Gastroesophageal sphincter (tissue), 4 donors: ENCODE measurements at regions not wholly inside any gene's neighbourhood (a gene's known extent, or its start where the extent isn't known, plus 50 kb on each side); places are given as distances from the start of the nearest gene placed in this dataset.

Source experiments
- ATAC-seq: fragments of 150-250 bp; one replicate; pipeline ENCODE4 v1.9.1; 2016; ENCODE audit warnings: mild to moderate bottlenecking, moderate library complexity
- H3K27ac ChIP-seq, 4 donors: fragments of 200-600 bp; sonication (generic) in 3 of 4; 1 replicate in 3 of 4; 2 replicates in 1 of 4; pipeline ENCODE4 v1.5.1; 2016 to 2019
- H3K27me3 ChIP-seq: fragments of 200-600 bp; sonication (generic); one replicate; pipeline ENCODE4 v1.5.1; 2019
- H3K36me3 ChIP-seq, 2 donors: fragments of 200-600 bp; sonication (generic); one replicate each; pipeline ENCODE4 v1.5.1; 2019; ENCODE audit warnings: control low read depth in 1 of 2
- H3K4me1 ChIP-seq, 3 donors: fragments of 200-600 bp; sonication (generic); 1 replicate in 2 of 3; 2 replicates in 1 of 3; pipeline ENCODE4 v1.5.1; 2016 to 2019; ENCODE audit warnings: control low read depth in 2 of 3
- H3K4me3 ChIP-seq, 2 donors: fragments of 200-600 bp; sonication (generic); one replicate each; pipeline ENCODE4 v1.5.1; 2019; ENCODE audit warnings: mild to moderate bottlenecking in 1 of 2, moderate library complexity in 1 of 2
- H3K9me3 ChIP-seq, 3 donors: fragments of 200-600 bp; sonication (generic); one replicate each; pipeline ENCODE4 v1.5.1; 2017 to 2019; ENCODE audit warnings: control low read depth in 2 of 3
- CTCF ChIP-seq, 4 experiments: fragments of 200-600 bp in 2 of 4; fragments of 450-650 bp in 2 of 4; sonication (generic) in 1 of 4; IDR thresholded peaks; one replicate each; pipeline ENCODE4 v1.5.1; 2017 to 2019; ENCODE audit warnings: antibody characterized with exemption in 4 of 4, mild to moderate bottlenecking in 2 of 4, moderate library complexity in 2 of 4
- EP300 ChIP-seq: sonication (generic); formaldehyde crosslinking; IDR thresholded peaks from one replicate; pipeline ENCODE4 v1.6.1; 2017; ENCODE audit warnings: antibody characterized with exemption, mild to moderate bottlenecking
- POLR2A ChIP-seq, 2 donors: fragments of 450-650 bp; IDR thresholded peaks; one replicate each; pipeline ENCODE4 v1.6.1; 2017; ENCODE audit warnings: antibody characterized with exemption in 2 of 2, mild to moderate bottlenecking in 2 of 2, moderate library complexity in 1 of 2
- POLR2AphosphoS5 ChIP-seq: sonication (generic); formaldehyde crosslinking; IDR thresholded peaks from one replicate; pipeline ENCODE4 v1.6.1; 2017; ENCODE audit warnings: antibody characterized with exemption
- WGBS, 2 donors: methylation state at CpG; one replicate each; pipeline ENCODE4 v1.1.5; 2018; ENCODE audit warnings: low coverage in 1 of 2; 5-methylcytosine and 5-hydroxymethylcytosine counted together

GRCh38 chr20:40930561-40930960 is 98.1 kb upstream of the TOP1 start:
- TF ChIP-seq POLR2AphosphoS5 = no peak
- no peak for TF ChIP-seq EP300
- TF ChIP-seq POLR2A (IDR thresholded peaks at IDR 0.05) = no peak
- TF ChIP-seq CTCF (IDR thresholded peaks at IDR 0.05) = no peak
- Histone ChIP-seq H3K4me3 (no peak overlapping the region), H3K27ac (no peak overlapping the region), H3K27me3 (peaks cover 8% of the 10 kb centered on the region), H3K36me3 (no peaks in the 10 kb centered on the region), H3K9me3 (no peaks in the 10 kb centered on the region), H3K4me1 (no peaks in the 10 kb centered on the region)
- ATAC-seq = no peak
- 83% methylated on average over 1 of the region's 1 CpG; no CpG with 5 or more reads in 1 of the 2 donors for WGBS, 2 donors

- no peaks in the 10 kb centered on the region for H3K9me3 ChIP-seq
- H3K27ac ChIP-seq = no peak overlapping the region
- no peaks in the 10 kb centered on the region for H3K4me1 ChIP-seq
- peaks cover 7% of the 10 kb centered on the region for H3K27me3 ChIP-seq
- WGBS, 2 donors = 41 to 70% methylated on average over 1 of the region's 4 CpGs
- no peak for ATAC-seq
- TF ChIP-seq EP300 (no peak), CTCF (IDR thresholded peaks at IDR 0.05) (no peak)
- H3K36me3 ChIP-seq = no peaks in the 10 kb centered on the region
- no peak overlapping the region for H3K4me3 ChIP-seq
Measured at GRCh38 chr20:40931410-40932044, 97.1 kb upstream of the TOP1 start.

GRCh38 chr20:40932436-40932835 is 96.2 kb upstream of the TOP1 start:
- no peak overlapping the region for H3K27ac ChIP-seq
- no CpG with 5 or more reads among the region's 1 CpG for WGBS, 2 donors
- ATAC-seq = no peak

GRCh38 chr20:40933758-40934157 is 94.9 kb upstream of the TOP1 start:
- Histone ChIP-seq H3K4me3 (no peak overlapping the region), H3K36me3 (no peaks in the 10 kb centered on the region), H3K27ac (no peak overlapping the region), H3K4me1 (no peaks in the 10 kb centered on the region), H3K9me3 (no peaks in the 10 kb centered on the region), H3K27me3 (peaks cover 7% of the 10 kb centered on the region)
- WGBS, 2 donors = 89 to 100% methylated on average over 1 of the region's 1 CpG
- TF ChIP-seq POLR2A (IDR thresholded peaks at IDR 0.05) = no peak
- no peak for TF ChIP-seq POLR2AphosphoS5
- no peak for ATAC-seq

More at GRCh38 chr20:40932436-40932835, 96.2 kb upstream of the TOP1 start:
- no peaks in the 10 kb centered on the region for H3K36me3 ChIP-seq
- H3K4me1 ChIP-seq = no peaks in the 10 kb centered on the region
- peaks cover 7% of the 10 kb centered on the region for H3K27me3 ChIP-seq
- no peak for TF ChIP-seq POLR2AphosphoS5
- TF ChIP-seq EP300 = no peak
- TF ChIP-seq CTCF (IDR thresholded peaks at IDR 0.05) = no peak
- TF ChIP-seq POLR2A (IDR thresholded peaks at IDR 0.05) = no peak
- H3K9me3 ChIP-seq = no peaks in the 10 kb centered on the region
- no peak overlapping the region for H3K4me3 ChIP-seq

GRCh38 chr20:40938020-40938419 is 90.6 kb upstream of the TOP1 start:
- Histone ChIP-seq H3K4me1 (no peaks in the 10 kb centered on the region), H3K27me3 (no peaks in the 10 kb centered on the region), H3K9me3 (no peaks in the 10 kb centered on the region), H3K27ac (no peak overlapping the region), H3K36me3 (no peaks in the 10 kb centered on the region), H3K4me3 (no peak overlapping the region)
- ATAC-seq = no peak
- TF ChIP-seq POLR2AphosphoS5 (no peak), EP300 (no peak), POLR2A (IDR thresholded peaks at IDR 0.05) (no peak), CTCF (IDR thresholded peaks at IDR 0.05) (no peak)
- 83% methylated on average over 4 of the region's 4 CpGs; no CpG with 5 or more reads in 1 of the 2 donors for WGBS, 2 donors
